Bronchial epithelial cell (primary cell): ENCODE measurements at regions not wholly inside any gene's neighbourhood (a gene's known extent, or its start where the extent isn't known, plus 50 kb on each side); places are given as distances from the start of the nearest gene placed in this dataset.

Experiments used
- DNase-seq: peaks from one replicate; pipeline ENCODE4 v3.0.0-alpha.2; 2010; ENCODE audit warnings: low read depth
- FAIRE-seq: peaks from 2 replicates; lab custom pipeline; 2011; peaks lifted over from hg19 to GRCh38; lab: Jason Lieb, UNC
- H3K27me3 ChIP-seq: 2 replicates; pipeline ENCODE4 v1.5.1; 2011; ENCODE audit warnings: low read length; ENCODE audit not compliant: control insufficient read depth, insufficient read depth
- H3K36me3 ChIP-seq: 2 replicates; pipeline ENCODE4 v1.5.1; 2011; ENCODE audit warnings: low read length; ENCODE audit not compliant: control insufficient read depth, insufficient read depth
- H3K4me3 ChIP-seq: 2 replicates; pipeline ENCODE4 v1.5.1; 2011; ENCODE audit warnings: mild to moderate bottlenecking, low read depth, low read length, control low read depth
- CTCF ChIP-seq: IDR thresholded peaks from 2 replicates; pipeline ENCODE4 v1.5.1; 2011; ENCODE audit warnings: mild to moderate bottlenecking, moderate library complexity, low read length, control low read depth, inconsistent platforms; ENCODE audit not compliant: insufficient read depth, severe bottlenecking

- no peak for FAIRE-seq
- DNase-seq = no peak
- TF ChIP-seq CTCF = no peak
- no peak overlapping the region for H3K4me3 ChIP-seq
- H3K27me3 ChIP-seq = no peaks in the 10 kb centered on the region
- H3K36me3 ChIP-seq = no peaks in the 10 kb centered on the region
Observed at GRCh38 chr6:40205801-40206200, 271.5 kb upstream of the MOCS1 start.

GRCh38 chr6:40205004-40205403, 270.7 kb upstream of the MOCS1 start:
- TF ChIP-seq CTCF = no peak
- Histone ChIP-seq H3K36me3 (no peaks in the 10 kb centered on the region), H3K27me3 (no peaks in the 10 kb centered on the region), H3K4me3 (no peak overlapping the region)
- DNase-seq = no peak
- FAIRE-seq = no peak

- no peaks in the 10 kb centered on the region for H3K27me3 ChIP-seq
- FAIRE-seq (no peak), DNase-seq (no peak)
- H3K4me3 ChIP-seq = no peak overlapping the region
- TF ChIP-seq CTCF = no peak
- H3K36me3 ChIP-seq = no peaks in the 10 kb centered on the region
Observed at GRCh38 chr6:40197371-40197770, 263.1 kb upstream of the MOCS1 start.

- no peak for TF ChIP-seq CTCF
- DNase-seq = no peak
- no peaks in the 10 kb centered on the region for H3K27me3 ChIP-seq
- no peak for FAIRE-seq
- no peak overlapping the region for H3K4me3 ChIP-seq
- H3K36me3 ChIP-seq = no peaks in the 10 kb centered on the region
Observed at GRCh38 chr6:40196135-40196518, 261.9 kb upstream of the MOCS1 start.

GRCh38 chr6:40195428-40196134, 261.3 kb upstream of the MOCS1 start:
- FAIRE-seq (no peak), DNase-seq (no peak)
- H3K36me3 ChIP-seq = no peaks in the 10 kb centered on the region
- no peak for TF ChIP-seq CTCF
- no peaks in the 10 kb centered on the region for H3K27me3 ChIP-seq
- no peak overlapping the region for H3K4me3 ChIP-seq

- FAIRE-seq (no peak), DNase-seq (no peak)
- no peak for TF ChIP-seq CTCF
- Histone ChIP-seq H3K4me3 (no peak overlapping the region), H3K27me3 (no peaks in the 10 kb centered on the region), H3K36me3 (no peaks in the 10 kb centered on the region)
Observed at GRCh38 chr6:40194447-40195170, 260.3 kb upstream of the MOCS1 start.
